Tibial artery (tissue), 4 donors: ENCODE measurements at regions not wholly inside any gene's neighbourhood (a gene's known extent, or its start where the extent isn't known, plus 50 kb on each side); places are given as distances from the start of the nearest gene placed in this dataset.

Experiments
- DNase-seq, 2 donors: peaks; one replicate each; pipeline ENCODE4 v3.0.0-alpha.2; 2019
- H3K27ac ChIP-seq, 2 donors: fragments of 200-600 bp; sonication (generic) in 1 of 2; 1 replicate in 1 of 2; 2 replicates in 1 of 2; pipeline ENCODE4 v1.5.1; 2018 to 2019; ENCODE audit warnings: mild to moderate bottlenecking in 1 of 2
- H3K27me3 ChIP-seq, 2 donors: fragments of 200-600 bp; sonication (generic) in 1 of 2; one replicate each; pipeline versions ENCODE4 v1.5.1 to v1.6.0; 2016 to 2019
- H3K36me3 ChIP-seq, 3 donors: fragments of 200-600 bp; sonication (generic) in 2 of 3; one replicate each; pipeline ENCODE4 v1.5.1; 2016 to 2019; ENCODE audit warnings: mild to moderate bottlenecking in 2 of 3
- H3K4me1 ChIP-seq, 4 donors: fragments of 200-600 bp; sonication (generic) in 2 of 4; 1 replicate in 3 of 4; 2 replicates in 1 of 4; pipeline ENCODE4 v1.5.1; 2016 to 2019
- H3K4me3 ChIP-seq, 2 donors: fragments of 200-600 bp; sonication (generic) in 1 of 2; 1 replicate in 1 of 2; 2 replicates in 1 of 2; pipeline ENCODE4 v1.5.1; 2018 to 2019; ENCODE audit warnings: mild to moderate bottlenecking in 2 of 2
- H3K9me3 ChIP-seq, 3 donors: fragments of 200-600 bp; sonication (generic) in 1 of 3; one replicate each; pipeline ENCODE4 v1.5.1; 2016 to 2019
- intact Hi-C: fragments of 100-400 bp; cut with DNase I; formaldehyde crosslinking; loops from one replicate; pipeline ENCODE4 v1.15.0; 2023; ENCODE audit warnings: low total_unique reads
- TF ChIP-seq, protein P1 (sequence below), 2 experiments: fragments of 200-600 bp in 1 of 2; fragments of 450-650 bp in 1 of 2; IDR thresholded peaks; one replicate each; pipeline ENCODE4 v1.5.1; 2017 to 2019; ENCODE audit warnings: antibody characterized with exemption in 2 of 2, mild to moderate bottlenecking in 1 of 2, moderate library complexity in 1 of 2

DNA sequence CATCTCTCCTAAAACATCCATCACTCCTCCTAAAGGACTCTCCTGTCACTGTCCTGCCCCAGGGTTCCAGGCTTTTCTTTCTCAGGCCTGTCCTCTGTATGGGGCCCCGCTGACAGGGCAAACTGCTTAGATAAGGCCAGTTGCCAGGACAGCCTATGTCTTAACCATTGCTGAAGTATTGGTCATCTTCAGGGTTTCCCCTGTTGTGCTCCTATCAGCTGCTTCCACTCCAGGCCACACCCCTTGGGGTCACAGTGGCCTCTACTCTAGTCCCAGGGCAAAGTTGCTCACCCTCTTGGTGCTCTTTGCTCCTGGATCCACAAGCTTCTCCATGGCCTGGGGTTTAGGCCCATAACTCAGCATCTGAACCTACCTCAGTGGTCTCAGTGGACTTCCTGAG lies 138.0 kb upstream of the PJA1 start:
- no peaks in the 10 kb centered on the region for H3K4me1 ChIP-seq
- H3K27me3 ChIP-seq: no peaks in the 10 kb centered on the region
- H3K36me3 ChIP-seq: no peaks in the 10 kb centered on the region
- no peaks in the 10 kb centered on the region for H3K9me3 ChIP-seq
- no peak overlapping the region for H3K27ac ChIP-seq
- TF ChIP-seq, protein P1, sequence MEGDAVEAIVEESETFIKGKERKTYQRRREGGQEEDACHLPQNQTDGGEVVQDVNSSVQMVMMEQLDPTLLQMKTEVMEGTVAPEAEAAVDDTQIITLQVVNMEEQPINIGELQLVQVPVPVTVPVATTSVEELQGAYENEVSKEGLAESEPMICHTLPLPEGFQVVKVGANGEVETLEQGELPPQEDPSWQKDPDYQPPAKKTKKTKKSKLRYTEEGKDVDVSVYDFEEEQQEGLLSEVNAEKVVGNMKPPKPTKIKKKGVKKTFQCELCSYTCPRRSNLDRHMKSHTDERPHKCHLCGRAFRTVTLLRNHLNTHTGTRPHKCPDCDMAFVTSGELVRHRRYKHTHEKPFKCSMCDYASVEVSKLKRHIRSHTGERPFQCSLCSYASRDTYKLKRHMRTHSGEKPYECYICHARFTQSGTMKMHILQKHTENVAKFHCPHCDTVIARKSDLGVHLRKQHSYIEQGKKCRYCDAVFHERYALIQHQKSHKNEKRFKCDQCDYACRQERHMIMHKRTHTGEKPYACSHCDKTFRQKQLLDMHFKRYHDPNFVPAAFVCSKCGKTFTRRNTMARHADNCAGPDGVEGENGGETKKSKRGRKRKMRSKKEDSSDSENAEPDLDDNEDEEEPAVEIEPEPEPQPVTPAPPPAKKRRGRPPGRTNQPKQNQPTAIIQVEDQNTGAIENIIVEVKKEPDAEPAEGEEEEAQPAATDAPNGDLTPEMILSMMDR (IDR thresholded peaks at IDR 0.05): no peak
- intact Hi-C loops: no loop called here
- H3K4me3 ChIP-seq: no peak overlapping the region
- DNase-seq: no peak

DNA sequence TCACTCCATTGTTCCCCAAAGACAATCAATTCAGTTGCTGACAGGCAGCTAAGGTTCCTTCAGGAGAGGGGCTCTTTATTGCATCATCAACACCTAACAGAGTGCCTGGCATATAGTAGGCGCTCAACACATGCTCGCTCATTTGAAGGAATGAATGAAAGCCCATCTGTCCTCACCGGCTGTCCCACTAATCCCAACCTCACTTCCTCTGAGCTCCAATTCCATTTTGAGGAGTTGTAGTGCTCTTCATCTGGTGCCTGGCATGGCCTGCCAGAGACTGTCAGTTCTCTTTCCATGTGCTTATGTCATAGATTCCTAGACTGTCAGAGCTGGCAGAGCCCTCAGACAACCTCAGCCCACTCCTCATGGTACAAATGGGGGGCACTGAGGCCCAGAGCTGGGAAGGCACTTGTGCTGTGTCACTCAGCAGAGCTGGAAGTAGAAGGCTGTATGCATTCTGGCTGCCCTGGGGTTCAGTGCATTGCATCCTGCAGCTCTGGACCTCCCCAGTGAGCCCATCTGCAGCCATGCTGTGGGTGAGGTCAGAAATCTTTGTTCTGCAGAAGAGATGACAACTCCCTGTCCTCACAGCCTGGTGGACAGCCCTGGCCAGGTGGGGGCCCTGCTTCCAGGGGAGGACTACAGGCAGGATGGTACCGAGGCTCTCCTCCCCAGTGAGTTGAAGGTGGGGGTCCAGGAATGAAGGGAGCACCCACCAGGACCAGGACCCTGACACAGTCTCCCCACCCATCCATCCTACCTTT lies 134.9 kb upstream of the PJA1 start:
- TF ChIP-seq, protein P1 (IDR thresholded peaks at IDR 0.05): no peak
- intact Hi-C loops: no loop called here

DNA sequence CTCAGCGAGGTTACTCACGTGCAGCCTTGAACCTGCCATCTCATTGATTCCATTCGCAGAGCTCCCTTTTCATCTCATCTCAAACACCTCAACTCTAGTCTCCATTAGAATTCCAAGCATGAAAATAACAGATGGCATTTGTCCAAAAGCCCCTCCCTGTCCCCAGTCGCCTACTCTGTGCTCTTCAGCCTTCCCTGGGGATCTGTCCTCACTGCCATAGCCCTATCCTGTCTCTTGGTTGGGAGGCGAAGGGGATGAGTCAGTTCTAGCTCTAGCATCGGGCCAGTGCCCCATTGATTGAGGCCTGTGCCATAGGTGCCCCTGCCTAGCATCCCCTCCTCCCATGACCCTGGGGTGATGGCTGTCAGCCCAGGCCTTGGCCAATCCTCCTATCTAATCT lies 134.0 kb upstream of the PJA1 start:
- Histone ChIP-seq H3K36me3 (no peaks in the 10 kb centered on the region), H3K4me1 (no peaks in the 10 kb centered on the region), H3K9me3 (no peaks in the 10 kb centered on the region), H3K27me3 (no peaks in the 10 kb centered on the region), H3K27ac (no peak overlapping the region), H3K4me3 (no peak overlapping the region)
- TF ChIP-seq, protein P1 (IDR thresholded peaks at IDR 0.05): no peak
- no peak for DNase-seq
- intact Hi-C loops: no loop called here

More for the DNA sequence above, 134.9 kb upstream of the PJA1 start:
- Histone ChIP-seq H3K9me3 (no peaks in the 10 kb centered on the region), H3K4me1 (no peaks in the 10 kb centered on the region), H3K27ac (no peak overlapping the region), H3K36me3 (no peaks in the 10 kb centered on the region), H3K27me3 (no peaks in the 10 kb centered on the region), H3K4me3 (no peak overlapping the region)
- DNase-seq: no peak

DNA sequence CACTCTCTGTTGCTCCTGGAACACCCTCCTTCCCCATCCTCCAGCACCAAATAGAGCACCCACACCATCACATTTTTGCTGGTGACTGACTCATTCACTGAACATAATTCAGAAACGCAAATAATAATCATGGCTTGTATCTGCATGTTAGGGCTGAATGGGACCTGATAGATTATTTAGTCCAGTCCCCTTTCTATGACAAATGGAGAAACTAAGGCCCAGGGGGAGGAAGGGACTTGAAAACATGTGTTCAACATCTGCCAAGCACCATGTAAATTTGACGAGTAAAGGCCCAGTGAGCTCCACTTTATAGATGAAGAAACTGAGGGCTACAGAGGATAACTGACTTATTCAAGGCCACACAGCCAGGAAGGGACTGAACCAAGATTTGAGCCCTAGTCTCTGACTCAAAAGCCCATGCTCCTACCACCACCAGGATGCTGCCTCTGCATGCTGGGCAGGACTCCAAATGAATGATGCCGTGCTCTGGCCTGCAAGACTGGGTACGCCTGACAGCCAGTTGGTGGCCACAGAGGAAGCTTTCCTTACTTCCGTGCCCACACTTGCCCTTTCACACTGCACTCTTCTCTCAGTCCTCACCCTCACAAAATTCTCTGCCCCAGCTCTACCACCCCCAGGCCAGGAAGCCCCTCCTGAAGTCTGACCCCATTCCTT lies 133.3 kb upstream of the PJA1 start:
- Histone ChIP-seq H3K4me1 (no peaks in the 10 kb centered on the region), H3K4me3 (no peak overlapping the region), H3K36me3 (no peaks in the 10 kb centered on the region), H3K9me3 (no peaks in the 10 kb centered on the region), H3K27ac (no peak overlapping the region), H3K27me3 (no peaks in the 10 kb centered on the region)
- TF ChIP-seq, protein P1 (IDR thresholded peaks at IDR 0.05): no peak
- DNase-seq: no peak
- intact Hi-C loops: no loop called here

DNA sequence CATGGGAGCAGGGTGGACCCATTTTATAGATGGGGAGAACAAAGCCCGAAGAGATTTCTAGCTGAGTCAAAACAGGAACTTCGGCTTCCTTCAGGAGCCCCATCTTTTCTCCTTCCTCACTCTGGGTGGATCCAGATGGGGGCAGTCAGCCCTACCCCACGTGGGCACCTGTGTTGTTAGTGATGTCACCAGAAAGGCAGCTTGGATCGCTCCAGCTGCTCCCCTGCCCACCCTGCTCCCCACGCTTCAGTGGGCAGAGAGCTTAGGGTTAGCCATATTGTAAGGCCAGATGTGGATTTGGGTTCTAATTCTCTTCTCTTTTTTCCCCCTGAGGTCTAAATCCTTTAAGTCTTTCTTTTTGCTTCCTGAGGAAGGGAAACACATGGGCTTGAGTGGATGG lies 132.3 kb upstream of the PJA1 start:
- intact Hi-C loops: no loop called here
- no peaks in the 10 kb centered on the region for H3K4me1 ChIP-seq
- TF ChIP-seq, protein P1 (IDR thresholded peaks at IDR 0.05): no peak
- no peaks in the 10 kb centered on the region for H3K36me3 ChIP-seq
- no peak overlapping the region for H3K27ac ChIP-seq
- no peaks in the 10 kb centered on the region for H3K27me3 ChIP-seq
- no peak overlapping the region for H3K4me3 ChIP-seq
- DNase-seq: no peak
- no peaks in the 10 kb centered on the region for H3K9me3 ChIP-seq
